HepG2 (cell line): ENCODE measurements at regions not wholly inside any gene's neighbourhood (a gene's known extent, or its start where the extent isn't known, plus 50 kb on each side); places are given as distances from the start of the nearest gene placed in this dataset.

Source experiments
- ARID5B ChIP-seq: IDR thresholded peaks from 2 replicates; pipeline ENCODE4 v1.4.0; 2020; ENCODE audit warnings: mild to moderate bottlenecking, missing genetic modification reagents
- CC2D1A ChIP-seq: sonication (generic); formaldehyde crosslinking; IDR thresholded peaks from 2 replicates; pipeline ENCODE4 v1.8.1; 2023; ENCODE audit warnings: mild to moderate bottlenecking, missing genetic modification reagents
- HMG20A ChIP-seq: IDR thresholded peaks from 2 replicates; pipeline ENCODE4 v1.6.1; 2016; ENCODE audit warnings: borderline replicate concordance
- ISL2 ChIP-seq: sonication (generic); formaldehyde crosslinking; IDR thresholded peaks from 2 replicates; pipeline ENCODE4 v1.5.0; 2020; ENCODE audit warnings: missing genetic modification reagents
- JUND ChIP-seq: sonication (generic); formaldehyde crosslinking; IDR thresholded peaks from 2 replicates; pipeline ENCODE4 v1.8.0; 2022; ENCODE audit warnings: mild to moderate bottlenecking, missing genetic modification reagents
- MBD4 ChIP-seq: IDR thresholded peaks from 2 replicates; pipeline ENCODE4 v1.6.1; 2012; ENCODE audit warnings: low read length, inconsistent platforms, borderline replicate concordance
- PATZ1 ChIP-seq: sonication (generic); formaldehyde crosslinking; IDR thresholded peaks from 2 replicates; pipeline ENCODE4 v1.4.0; 2020; ENCODE audit warnings: missing genetic modification reagents
- RAD51 ChIP-seq: fragments of 450-650 bp; IDR thresholded peaks from 2 replicates; pipeline ENCODE4 v1.6.1; 2016; ENCODE audit warnings: borderline replicate concordance
- TCF12 ChIP-seq, 2 experiments: fragments of 450-650 bp in 1 of 2; sonication (generic) in 1 of 2; formaldehyde crosslinking in 1 of 2; IDR thresholded peaks; 2 replicates each; pipeline versions ENCODE4 v1.6.1 to v1.8.0; 2017 to 2022; ENCODE audit warnings: antibody characterized with exemption in 1 of 2, mild to moderate bottlenecking in 1 of 2, missing genetic modification reagents in 1 of 2, moderate library complexity in 1 of 2
- TEAD3 ChIP-seq: optimal IDR thresholded peaks from 2 replicates; pipeline ENCODE3; 2016; ENCODE audit warnings: borderline replicate concordance
- TFDP1 ChIP-seq: IDR thresholded peaks from 2 replicates; pipeline ENCODE4 v1.6.1; 2016; ENCODE audit warnings: missing compliant biosample characterization, missing genetic modification reagents, borderline replicate concordance
- ZBTB10 ChIP-seq: sonication (generic); formaldehyde crosslinking; IDR thresholded peaks from 2 replicates; pipeline ENCODE4 v1.4.0; 2020; ENCODE audit warnings: missing genetic modification reagents, borderline replicate concordance
- ZNF234 ChIP-seq: sonication (generic); formaldehyde crosslinking; conservative IDR thresholded peaks from 2 replicates; pipeline ENCODE4 v1.5.1; 2020; ENCODE audit warnings: mild to moderate bottlenecking, missing genetic modification reagents
- ZNF253 ChIP-seq: sonication (generic); formaldehyde crosslinking; IDR thresholded peaks from 2 replicates; pipeline ENCODE4 v1.8.0; 2022; ENCODE audit warnings: mild to moderate bottlenecking, missing genetic modification reagents, borderline replicate concordance
- ZNF672 ChIP-seq: sonication (generic); formaldehyde crosslinking; IDR thresholded peaks from 2 replicates; pipeline ENCODE4 v1.8.1; 2022; ENCODE audit warnings: missing genetic modification reagents
- ZNF766 ChIP-seq: sonication (generic); formaldehyde crosslinking; IDR thresholded peaks from 2 replicates; pipeline ENCODE4 v1.5.0; 2020; ENCODE audit warnings: missing genetic modification reagents, borderline replicate concordance
- TF ChIP-seq, protein P1 (sequence below): sonication (generic); formaldehyde crosslinking; IDR thresholded peaks from 2 replicates; pipeline ENCODE4 v1.4.0; 2020; ENCODE audit warnings: missing genetic modification reagents
- TF ChIP-seq, protein P2 (sequence below): IDR thresholded peaks from 2 replicates; pipeline ENCODE4 v1.6.1; 2016; ENCODE audit warnings: missing compliant biosample characterization, missing genetic modification reagents, borderline replicate concordance

DNA sequence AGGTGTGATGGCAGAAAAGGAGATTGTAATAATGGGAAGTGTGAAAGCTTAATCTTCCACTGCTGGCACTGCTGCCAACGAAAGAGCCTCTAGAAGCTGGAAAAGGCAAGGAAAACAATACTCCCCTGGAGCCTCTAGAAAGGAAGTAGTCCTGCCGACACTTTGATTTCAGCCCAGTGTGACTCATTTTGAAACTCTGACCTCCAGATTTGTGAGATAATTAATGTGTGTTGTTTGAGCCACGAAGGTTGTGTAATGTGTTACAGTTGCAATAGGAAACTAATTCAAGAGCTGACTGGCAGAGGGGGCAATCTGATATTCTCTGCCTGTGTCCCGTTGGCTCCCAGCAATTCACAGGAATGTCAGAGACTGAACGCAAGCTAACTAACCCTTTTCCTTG lies 219.2 kb upstream of the UBE2E3 start (continued):
- no peak for TF ChIP-seq ZBTB10
- TF ChIP-seq TFDP1, result no peak
- TF ChIP-seq ZNF253, result no peak
- TF ChIP-seq ZNF766 (CRISPR knock-in tag), result no peak
- TF ChIP-seq, protein P1, sequence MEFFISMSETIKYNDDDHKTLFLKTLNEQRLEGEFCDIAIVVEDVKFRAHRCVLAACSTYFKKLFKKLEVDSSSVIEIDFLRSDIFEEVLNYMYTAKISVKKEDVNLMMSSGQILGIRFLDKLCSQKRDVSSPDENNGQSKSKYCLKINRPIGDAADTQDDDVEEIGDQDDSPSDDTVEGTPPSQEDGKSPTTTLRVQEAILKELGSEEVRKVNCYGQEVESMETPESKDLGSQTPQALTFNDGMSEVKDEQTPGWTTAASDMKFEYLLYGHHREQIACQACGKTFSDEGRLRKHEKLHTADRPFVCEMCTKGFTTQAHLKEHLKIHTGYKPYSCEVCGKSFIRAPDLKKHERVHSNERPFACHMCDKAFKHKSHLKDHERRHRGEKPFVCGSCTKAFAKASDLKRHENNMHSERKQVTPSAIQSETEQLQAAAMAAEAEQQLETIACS, result no peak
- peak; percentile 94 for TF ChIP-seq ARID5B (CRISPR knock-in tag)
- TF ChIP-seq PATZ1 (CRISPR knock-in tag), result peak; percentile 36; the same call in 1 of the 2 replicates
- peak; percentile 61 for TF ChIP-seq ISL2 (CRISPR knock-in tag)
- no peak for TF ChIP-seq TEAD3 (CRISPR knock-in tag)
- TF ChIP-seq HMG20A (CRISPR knock-in tag), result peak; percentile 77; the same call in 1 of the 2 replicates
- TF ChIP-seq, protein P2, sequence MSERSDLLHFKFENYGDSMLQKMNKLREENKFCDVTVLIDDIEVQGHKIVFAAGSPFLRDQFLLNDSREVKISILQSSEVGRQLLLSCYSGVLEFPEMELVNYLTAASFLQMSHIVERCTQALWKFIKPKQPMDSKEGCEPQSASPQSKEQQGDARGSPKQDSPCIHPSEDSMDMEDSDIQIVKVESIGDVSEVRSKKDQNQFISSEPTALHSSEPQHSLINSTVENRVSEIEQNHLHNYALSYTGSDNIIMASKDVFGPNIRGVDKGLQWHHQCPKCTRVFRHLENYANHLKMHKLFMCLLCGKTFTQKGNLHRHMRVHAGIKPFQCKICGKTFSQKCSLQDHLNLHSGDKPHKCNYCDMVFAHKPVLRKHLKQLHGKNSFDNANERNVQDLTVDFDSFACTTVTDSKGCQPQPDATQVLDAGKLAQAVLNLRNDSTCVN (CRISPR knock-in tag), result peak; percentile 99
- TF ChIP-seq ZNF234 (CRISPR knock-in tag), result no peak
- no peak for TF ChIP-seq TCF12 (IDR thresholded peaks at IDR 0.05)
- no peak for TF ChIP-seq TCF12 (CRISPR knock-in tag; IDR thresholded peaks at IDR 0.05)
- TF ChIP-seq CC2D1A (CRISPR knock-in tag), result no peak
- peak; percentile 59; the same call in 1 of the 2 replicates for TF ChIP-seq JUND (CRISPR knock-in tag)
- TF ChIP-seq MBD4, result no peak
- TF ChIP-seq RAD51, result no peak
- no peak for TF ChIP-seq ZNF672 (CRISPR knock-in tag)
